Left hindlimb (tissue), 1 donor: ENCODE measurements at regions not wholly inside any gene's neighbourhood (a gene's known extent, or its start where the extent isn't known, plus 50 kb on each side); places are given as distances from the start of the nearest gene placed in this dataset.
"Not testable (repeated sequence)": the region's sequence is repeated elsewhere in the genome, so short reads cannot be mapped to it uniquely, and the experiment has no call there.

Source experiments
- DNase-seq: peaks from one replicate; pipeline ENCODE4 v3.0.0-alpha.2; 2018

GRCh38 chr4:114306946-114307345 lies 291.7 kb upstream of the UGT8 start:
- no peak for DNase-seq

- DNase-seq, result no peak
Measured at GRCh38 chr4:114310296-114310925, 288.2 kb upstream of the UGT8 start.

GRCh38 chr4:114311787-114312186 lies 286.8 kb upstream of the UGT8 start:
- DNase-seq, result no peak

GRCh38 chr4:114312338-114312737 lies 286.3 kb upstream of the UGT8 start:
- no peak for DNase-seq

GRCh38 chr4:114316789-114317188 lies 281.8 kb upstream of the UGT8 start:
- no peak for DNase-seq

- no peak for DNase-seq
Measured at GRCh38 chr4:114317564-114317963, 281.0 kb upstream of the UGT8 start.

- DNase-seq, result no peak
Measured at GRCh38 chr4:114318309-114318708, 280.3 kb upstream of the UGT8 start.

GRCh38 chr4:114320126-114320525 lies 278.5 kb upstream of the UGT8 start:
- DNase-seq, result no peak

- DNase-seq, result no peak
Measured at GRCh38 chr4:114321366-114321765, 277.2 kb upstream of the UGT8 start.

- DNase-seq, result no peak
Measured at GRCh38 chr4:114323841-114324240, 274.8 kb upstream of the UGT8 start.

GRCh38 chr4:114326358-114326757 lies 272.2 kb upstream of the UGT8 start:
- DNase-seq, result no peak

- no peak for DNase-seq
Measured at GRCh38 chr4:114332119-114332518, 266.5 kb upstream of the UGT8 start.

- DNase-seq, result not testable (repeated sequence)
Measured at GRCh38 chr4:114334363-114334762, 264.2 kb upstream of the UGT8 start.

- DNase-seq, result no peak
Measured at GRCh38 chr4:114334884-114335330, 263.7 kb upstream of the UGT8 start.

- no peak for DNase-seq
Measured at GRCh38 chr4:114335339-114335738, 263.3 kb upstream of the UGT8 start.

GRCh38 chr4:114343015-114343414 lies 255.6 kb upstream of the UGT8 start:
- DNase-seq, result no peak

GRCh38 chr4:114349543-114350175 lies 248.9 kb upstream of the UGT8 start:
- no peak for DNase-seq

- no peak for DNase-seq
Measured at GRCh38 chr4:114358901-114359300, 239.7 kb upstream of the UGT8 start.

- no peak for DNase-seq
Measured at GRCh38 chr4:114361249-114361648, 237.4 kb upstream of the UGT8 start.

- DNase-seq, result no peak
Measured at GRCh38 chr4:114364857-114365256, 233.8 kb upstream of the UGT8 start.

- DNase-seq, result no peak
Measured at GRCh38 chr4:114365591-114365990, 233.0 kb upstream of the UGT8 start.

GRCh38 chr4:114366368-114366767 lies 232.2 kb upstream of the UGT8 start:
- DNase-seq, result no peak

GRCh38 chr4:114368751-114369150 lies 229.9 kb upstream of the UGT8 start:
- no peak for DNase-seq

GRCh38 chr4:114373508-114373907 lies 225.1 kb upstream of the UGT8 start:
- no peak for DNase-seq
